Activated naive CD8-positive, alpha-beta T cell (primary cell): ENCODE measurements at regions not wholly inside any gene's neighbourhood (a gene's known extent, or its start where the extent isn't known, plus 50 kb on each side); places are given as distances from the start of the nearest gene placed in this dataset.
"Not testable (repeated sequence)": the region's sequence is repeated elsewhere in the genome, so short reads cannot be mapped to it uniquely, and the experiment has no call there.

Experiments
- H3K27ac Mint-ChIP-seq: one replicate; pipeline ENCODE4 v1.8.0; 2021; ENCODE audit warnings: mixed read lengths
- H3K27me3 Mint-ChIP-seq: one replicate; pipeline ENCODE4 v1.8.0; 2021; ENCODE audit warnings: mixed read lengths
- H3K36me3 Mint-ChIP-seq: one replicate; pipeline ENCODE4 v1.8.0; 2021; ENCODE audit warnings: mixed read lengths
- H3K4me1 Mint-ChIP-seq: one replicate; pipeline ENCODE4 v1.8.0; 2021; ENCODE audit warnings: low read depth, mixed read lengths
- H3K4me3 Mint-ChIP-seq: one replicate; pipeline ENCODE4 v1.8.0; 2021; ENCODE audit warnings: mild to moderate bottlenecking, mixed read lengths
- H3K9me3 Mint-ChIP-seq: one replicate; pipeline ENCODE4 v1.8.0; 2021; ENCODE audit warnings: low read depth, mixed read lengths

DNA sequence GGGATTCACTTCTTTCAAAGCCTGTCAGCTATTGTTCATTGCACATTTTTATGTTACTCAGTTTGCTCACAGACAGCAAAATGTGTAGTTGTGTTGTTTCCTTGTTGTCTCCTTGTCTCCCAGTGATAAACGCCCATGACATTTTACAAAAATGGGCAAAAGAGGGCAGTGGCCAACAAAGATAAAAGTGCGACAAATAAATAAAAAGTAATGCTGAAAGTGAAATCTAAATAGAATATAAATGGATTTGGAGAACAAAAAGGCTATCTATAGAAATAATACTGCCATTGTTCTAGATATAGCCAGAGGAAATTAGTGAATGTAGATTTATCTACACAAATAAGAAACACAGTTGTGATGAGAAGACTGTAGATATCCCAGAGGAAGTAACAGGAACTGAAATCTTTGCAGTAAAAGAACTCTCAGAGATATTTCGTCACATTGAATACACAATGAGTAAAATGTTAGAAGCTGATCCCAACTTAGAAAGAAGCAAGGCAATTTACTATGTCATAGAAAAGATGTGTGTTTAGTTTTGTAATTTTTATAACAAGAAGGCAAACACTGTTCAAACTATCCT lies 1186.2 kb upstream of the FAM98A start:
- no peak overlapping the region for H3K27ac Mint-ChIP-seq
- H3K4me3 Mint-ChIP-seq = no peak overlapping the region
- no peaks in the 10 kb centered on the region for H3K4me1 Mint-ChIP-seq
- peaks cover 10% of the 10 kb centered on the region for H3K9me3 Mint-ChIP-seq
- H3K27me3 Mint-ChIP-seq = no peaks in the 10 kb centered on the region
- H3K36me3 Mint-ChIP-seq = no peaks in the 10 kb centered on the region

- Mint-ChIP-seq H3K27ac (no peak overlapping the region), H3K36me3 (no peaks in the 10 kb centered on the region), H3K4me3 (no peak overlapping the region), H3K27me3 (no peaks in the 10 kb centered on the region), H3K4me1 (no peaks in the 10 kb centered on the region), H3K9me3 (peaks cover 10% of the 10 kb centered on the region)
Observed at GRCh38 chr2:34784701-34785100, 1185.6 kb upstream of the FAM98A start.

- H3K4me1 Mint-ChIP-seq, H3K27ac Mint-ChIP-seq, H3K27me3 Mint-ChIP-seq, H3K4me3 Mint-ChIP-seq, H3K36me3 Mint-ChIP-seq: not testable (repeated sequence)
- H3K9me3 Mint-ChIP-seq = peaks cover 14% of the 10 kb centered on the region
Observed at GRCh38 chr2:34750742-34751141, 1151.6 kb upstream of the FAM98A start.

- H3K27ac Mint-ChIP-seq = no peak overlapping the region
- no peaks in the 10 kb centered on the region for H3K36me3 Mint-ChIP-seq
- no peaks in the 10 kb centered on the region for H3K27me3 Mint-ChIP-seq
- H3K9me3 Mint-ChIP-seq = peaks cover 18% of the 10 kb centered on the region
- no peaks in the 10 kb centered on the region for H3K4me1 Mint-ChIP-seq
- no peak overlapping the region for H3K4me3 Mint-ChIP-seq
Observed at GRCh38 chr2:34747643-34748042, 1148.5 kb upstream of the FAM98A start.

- no peaks in the 10 kb centered on the region for H3K4me1 Mint-ChIP-seq
- no peaks in the 10 kb centered on the region for H3K27me3 Mint-ChIP-seq
- H3K27ac Mint-ChIP-seq = no peak overlapping the region
- no peaks in the 10 kb centered on the region for H3K36me3 Mint-ChIP-seq
- peaks cover 11% of the 10 kb centered on the region for H3K9me3 Mint-ChIP-seq
- no peak overlapping the region for H3K4me3 Mint-ChIP-seq
Observed at GRCh38 chr2:34738691-34739090, 1139.6 kb upstream of the FAM98A start.

DNA sequence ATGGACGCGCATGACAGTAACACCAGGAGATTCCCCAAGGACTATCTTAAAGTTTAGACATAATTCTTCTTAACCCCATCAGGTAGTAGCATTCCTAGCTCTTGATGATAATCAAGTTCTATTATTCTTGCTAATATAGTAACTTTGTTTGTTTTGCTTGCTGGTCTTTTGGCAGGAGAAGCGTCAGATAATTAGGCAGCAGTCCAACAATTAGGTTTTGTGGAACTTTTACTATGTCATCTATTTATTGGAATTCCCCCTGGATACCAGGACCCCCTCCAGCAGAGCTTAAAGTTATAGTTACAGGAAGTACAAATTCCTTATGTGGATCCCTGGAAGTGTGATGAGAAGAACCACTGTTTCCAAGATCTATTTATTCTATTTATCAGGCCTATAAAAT lies 1138.0 kb upstream of the FAM98A start:
- Mint-ChIP-seq H3K27me3 (no peaks in the 10 kb centered on the region), H3K4me3 (no peak overlapping the region), H3K9me3 (peaks cover 10% of the 10 kb centered on the region), H3K27ac (no peak overlapping the region), H3K36me3 (no peaks in the 10 kb centered on the region), H3K4me1 (no peaks in the 10 kb centered on the region)

GRCh38 chr2:34736482-34736881 lies 1137.4 kb upstream of the FAM98A start:
- Mint-ChIP-seq H3K36me3 (no peaks in the 10 kb centered on the region), H3K9me3 (peaks cover 10% of the 10 kb centered on the region), H3K4me1 (no peaks in the 10 kb centered on the region), H3K4me3 (no peak overlapping the region), H3K27me3 (no peaks in the 10 kb centered on the region), H3K27ac (no peak overlapping the region)

- Mint-ChIP-seq H3K36me3 (no peaks in the 10 kb centered on the region), H3K27ac (no peak overlapping the region), H3K4me1 (no peaks in the 10 kb centered on the region), H3K9me3 (peaks cover 10% of the 10 kb centered on the region), H3K4me3 (no peak overlapping the region), H3K27me3 (no peaks in the 10 kb centered on the region)
Observed at GRCh38 chr2:34734662-34735061, 1135.6 kb upstream of the FAM98A start.

- H3K4me3 Mint-ChIP-seq = no peak overlapping the region
- H3K27ac Mint-ChIP-seq = no peak overlapping the region
- peaks cover 10% of the 10 kb centered on the region for H3K9me3 Mint-ChIP-seq
- H3K4me1 Mint-ChIP-seq = no peaks in the 10 kb centered on the region
- H3K36me3 Mint-ChIP-seq = no peaks in the 10 kb centered on the region
- H3K27me3 Mint-ChIP-seq = no peaks in the 10 kb centered on the region
Observed at GRCh38 chr2:34734042-34734441, 1134.9 kb upstream of the FAM98A start.

DNA sequence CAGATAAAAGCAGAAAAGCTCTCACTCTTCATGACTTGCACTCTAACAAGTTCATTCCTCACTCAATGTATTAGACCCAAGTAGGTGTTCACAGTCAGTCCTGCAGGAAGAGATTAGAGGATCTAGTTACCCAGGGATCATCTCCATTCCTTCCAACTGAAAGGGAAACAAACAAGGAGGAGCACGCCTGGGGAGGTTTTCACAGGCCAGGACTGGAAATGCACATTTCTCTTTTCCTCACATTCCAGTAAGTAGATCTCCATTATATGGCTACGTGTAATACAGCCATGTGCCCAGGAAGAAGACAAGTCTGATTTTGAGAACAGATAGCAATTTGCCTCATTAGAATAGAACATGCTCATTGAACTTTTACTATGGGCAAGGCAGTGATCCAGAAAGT lies 1132.2 kb upstream of the FAM98A start:
- H3K4me1 Mint-ChIP-seq = no peaks in the 10 kb centered on the region
- peaks cover 3% of the 10 kb centered on the region for H3K9me3 Mint-ChIP-seq
- no peak overlapping the region for H3K4me3 Mint-ChIP-seq
- H3K27ac Mint-ChIP-seq = no peak overlapping the region
- H3K36me3 Mint-ChIP-seq = no peaks in the 10 kb centered on the region
- no peaks in the 10 kb centered on the region for H3K27me3 Mint-ChIP-seq

DNA sequence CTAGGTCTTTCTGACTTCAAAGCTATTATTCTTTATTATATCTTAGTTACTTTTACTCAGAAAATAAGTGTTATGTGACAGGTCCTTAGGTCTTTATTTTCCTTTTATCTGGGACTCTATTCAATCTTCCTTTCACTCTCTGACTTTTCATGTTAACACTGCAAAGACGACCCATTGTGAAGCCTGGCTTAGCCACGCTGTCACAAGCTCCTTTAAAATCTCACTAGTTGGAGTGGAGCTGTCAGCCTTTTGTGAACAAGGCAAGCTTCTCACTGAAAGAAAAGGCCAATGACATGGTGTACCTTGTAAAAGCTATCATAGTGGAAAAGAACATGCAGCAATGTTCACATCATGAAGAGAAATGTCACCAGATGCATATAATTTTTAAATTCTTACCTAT lies 1130.7 kb upstream of the FAM98A start:
- Mint-ChIP-seq H3K36me3 (no peaks in the 10 kb centered on the region), H3K4me1 (no peaks in the 10 kb centered on the region), H3K9me3 (peaks cover 3% of the 10 kb centered on the region), H3K4me3 (no peak overlapping the region), H3K27ac (no peak overlapping the region), H3K27me3 (no peaks in the 10 kb centered on the region)

DNA sequence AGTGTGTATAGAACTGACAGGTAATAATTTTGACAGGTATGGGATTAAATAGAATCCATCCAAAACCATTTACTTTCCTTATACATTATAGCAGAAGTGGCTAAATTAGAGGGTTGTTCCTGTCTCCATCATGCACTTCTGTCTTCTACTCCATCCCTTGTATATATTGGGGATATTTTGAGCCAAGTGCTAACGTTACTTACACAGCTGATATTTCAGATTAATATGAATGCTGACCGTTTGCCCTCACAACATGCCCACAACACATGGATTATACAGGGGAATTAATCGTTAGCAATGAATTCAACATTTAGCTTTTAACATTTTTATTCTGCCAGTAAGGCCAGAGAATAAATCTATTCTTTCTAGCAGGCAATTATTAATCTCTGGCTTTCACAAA lies 1125.0 kb upstream of the FAM98A start:
- H3K4me3 Mint-ChIP-seq = no peak overlapping the region
- peaks cover 4% of the 10 kb centered on the region for H3K9me3 Mint-ChIP-seq
- H3K36me3 Mint-ChIP-seq = no peaks in the 10 kb centered on the region
- H3K27me3 Mint-ChIP-seq = no peaks in the 10 kb centered on the region
- H3K4me1 Mint-ChIP-seq = no peaks in the 10 kb centered on the region
- no peak overlapping the region for H3K27ac Mint-ChIP-seq

DNA sequence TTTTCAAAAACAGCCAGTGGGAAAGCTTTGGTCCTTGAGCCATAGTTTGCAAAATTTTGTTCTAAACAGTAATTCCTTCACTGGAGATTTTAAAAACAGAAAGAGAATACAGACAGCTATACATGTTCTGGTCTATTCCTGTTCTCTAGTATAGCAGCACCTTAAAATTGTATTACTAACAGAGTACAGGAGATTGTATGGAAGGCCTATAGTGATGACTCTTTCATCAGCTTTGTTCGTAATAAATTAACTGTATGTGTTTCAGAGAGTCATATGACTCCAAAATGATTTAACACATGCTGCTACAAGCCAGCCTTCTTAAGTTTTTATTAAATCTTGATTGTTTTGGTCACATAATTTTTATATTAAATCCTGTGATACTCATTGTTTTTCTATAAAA lies 1124.6 kb upstream of the FAM98A start:
- Mint-ChIP-seq H3K4me3 (no peak overlapping the region), H3K27ac (no peak overlapping the region), H3K4me1 (no peaks in the 10 kb centered on the region), H3K27me3 (no peaks in the 10 kb centered on the region), H3K36me3 (no peaks in the 10 kb centered on the region), H3K9me3 (peaks cover 4% of the 10 kb centered on the region)

GRCh38 chr2:34719206-34719605 lies 1120.1 kb upstream of the FAM98A start:
- H3K4me1 Mint-ChIP-seq = no peaks in the 10 kb centered on the region
- no peak overlapping the region for H3K4me3 Mint-ChIP-seq
- H3K27ac Mint-ChIP-seq = no peak overlapping the region
- peaks cover 18% of the 10 kb centered on the region for H3K9me3 Mint-ChIP-seq
- no peaks in the 10 kb centered on the region for H3K36me3 Mint-ChIP-seq
- no peaks in the 10 kb centered on the region for H3K27me3 Mint-ChIP-seq

GRCh38 chr2:34705551-34706247 lies 1106.6 kb upstream of the FAM98A start:
- peaks cover 3% of the 10 kb centered on the region for H3K9me3 Mint-ChIP-seq
- no peaks in the 10 kb centered on the region for H3K27me3 Mint-ChIP-seq
- H3K36me3 Mint-ChIP-seq = no peaks in the 10 kb centered on the region
- no peak overlapping the region for H3K27ac Mint-ChIP-seq
- no peak overlapping the region for H3K4me3 Mint-ChIP-seq
- no peaks in the 10 kb centered on the region for H3K4me1 Mint-ChIP-seq

DNA sequence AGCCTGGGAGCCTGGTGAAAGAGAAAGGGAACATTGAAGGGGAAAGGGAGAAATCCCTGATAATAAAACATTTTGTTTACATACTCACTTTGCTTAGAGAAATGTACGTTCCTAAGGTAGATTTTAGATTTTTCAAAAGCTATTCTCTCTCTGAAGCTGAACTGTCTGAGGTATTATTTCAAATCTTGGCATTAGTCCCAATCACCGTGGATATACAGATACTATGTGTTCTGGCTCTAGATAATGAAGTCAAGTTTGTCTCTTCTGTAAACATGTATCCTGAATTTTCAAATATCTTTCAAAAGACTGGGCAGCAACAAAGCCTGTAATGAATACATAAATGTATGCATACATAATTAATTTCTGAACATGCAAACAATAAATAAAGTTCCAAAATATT lies 1104.2 kb upstream of the FAM98A start:
- no peaks in the 10 kb centered on the region for H3K36me3 Mint-ChIP-seq
- H3K9me3 Mint-ChIP-seq = no peaks in the 10 kb centered on the region
- H3K4me3 Mint-ChIP-seq = no peak overlapping the region
- H3K27ac Mint-ChIP-seq = no peak overlapping the region
- no peaks in the 10 kb centered on the region for H3K4me1 Mint-ChIP-seq
- no peaks in the 10 kb centered on the region for H3K27me3 Mint-ChIP-seq
